CD14-positive monocyte (primary cell): ENCODE measurements at regions not wholly inside any gene's neighbourhood (a gene's known extent, or its start where the extent isn't known, plus 50 kb on each side); places are given as distances from the start of the nearest gene placed in this dataset.

Source experiments
- DNase-seq, 3 donors: peaks; one replicate each; pipeline ENCODE4 v3.0.0-alpha.2; 2011 to 2022
- H2AFZ ChIP-seq: 2 replicates; pipeline ENCODE4 v1.6.0; 2012; ENCODE audit warnings: mild to moderate bottlenecking, low read depth, low read length, inconsistent platforms; ENCODE audit not compliant: insufficient read depth, poor library complexity, severe bottlenecking
- H3K27ac ChIP-seq, 2 donors: 1 replicate in 1 of 2; 2 replicates in 1 of 2; pipeline ENCODE4 v1.5.1; 2012 to 2013; ENCODE audit warnings: low read length in 2 of 2, control low read depth in 1 of 2, inconsistent platforms in 1 of 2, low read depth in 1 of 2, mild to moderate bottlenecking in 1 of 2
- H3K27me3 ChIP-seq, 2 donors: one replicate each; pipeline versions ENCODE4 v1.6.0 to v1.6.1; 2011 to 2013; ENCODE audit warnings: low read length in 2 of 2; ENCODE audit not compliant: control insufficient read depth in 2 of 2, insufficient read depth in 2 of 2
- H3K36me3 ChIP-seq, 2 donors: replicated peaks in 1 of 2; 1 replicate in 1 of 2; 2 replicates in 1 of 2; pipeline versions ENCODE4 v1.5.1 to v1.6.1; 2012 to 2013; ENCODE audit warnings: low read length in 2 of 2, control low read depth in 1 of 2, inconsistent platforms in 1 of 2, mild to moderate bottlenecking in 1 of 2; ENCODE audit not compliant: insufficient read depth in 2 of 2, control insufficient read depth in 1 of 2
- H3K4me1 ChIP-seq, 2 donors: 1 replicate in 1 of 2; 2 replicates in 1 of 2; pipeline versions ENCODE4 v1.5.1 to v1.6.1; 2012 to 2013; ENCODE audit warnings: low read length in 2 of 2, control low read depth in 1 of 2, inconsistent platforms in 1 of 2, mild to moderate bottlenecking in 1 of 2, moderate library complexity in 1 of 2; ENCODE audit not compliant: insufficient read depth in 2 of 2, control insufficient read depth in 1 of 2
- H3K4me2 ChIP-seq: replicated peaks from 2 replicates; pipeline ENCODE3; 2012; ENCODE audit warnings: low read length, moderate library complexity, mild to moderate bottlenecking; ENCODE audit not compliant: poor library complexity, severe bottlenecking; ENCODE audit errors: extremely low read depth
- H3K4me3 ChIP-seq, 3 experiments: fragments of 200-600 bp in 1 of 3; sonication (generic) in 1 of 3; replicated peaks in 1 of 3; 1 replicate in 2 of 3; 2 replicates in 1 of 3; pipeline ENCODE4 v1.5.1; 2011 to 2013; ENCODE audit warnings: low read length in 3 of 3, mild to moderate bottlenecking in 3 of 3, control low read depth in 2 of 3, low read depth in 2 of 3, inconsistent platforms in 1 of 3, moderate library complexity in 1 of 3
- H3K79me2 ChIP-seq: 2 replicates; pipeline ENCODE4 v1.6.0; 2012; ENCODE audit warnings: mild to moderate bottlenecking, control low read depth, inconsistent platforms, low read length, moderate library complexity; ENCODE audit not compliant: insufficient read depth
- H3K9ac ChIP-seq: 2 replicates; pipeline ENCODE4 v1.6.0; 2017; ENCODE audit warnings: low read length, mild to moderate bottlenecking; ENCODE audit not compliant: insufficient read depth, poor library complexity, severe bottlenecking
- H3K9me3 ChIP-seq, 2 donors: replicated peaks in 1 of 2; 1 replicate in 1 of 2; 2 replicates in 1 of 2; pipeline versions ENCODE4 v1.5.1 to v1.6.1; 2012 to 2013; ENCODE audit warnings: low read length in 2 of 2, control low read depth in 1 of 2; ENCODE audit not compliant: control insufficient read depth in 1 of 2, insufficient read depth in 1 of 2
- H4K20me1 ChIP-seq: 2 replicates; pipeline ENCODE4 v1.6.0; 2012; ENCODE audit warnings: mild to moderate bottlenecking, low read length, control low read depth, moderate library complexity; ENCODE audit not compliant: insufficient read depth
- H3K27ac Mint-ChIP-seq, 7 donors: one replicate each; pipeline ENCODE4 v1.8.0; 2020; ENCODE audit warnings: mild to moderate bottlenecking in 7 of 7, mixed read lengths in 7 of 7, moderate library complexity in 6 of 7, inconsistent platforms in 2 of 7
- H3K27me3 Mint-ChIP-seq, 3 donors: one replicate each; pipeline ENCODE4 v1.8.0; 2021 to 2022; ENCODE audit warnings: low read depth in 3 of 3, mild to moderate bottlenecking in 3 of 3, mixed read lengths in 3 of 3, moderate library complexity in 3 of 3, inconsistent platforms in 1 of 3
- H3K36me3 Mint-ChIP-seq, 2 donors: one replicate each; pipeline ENCODE4 v1.8.0; 2020; ENCODE audit warnings: mixed read lengths in 2 of 2, inconsistent platforms in 1 of 2, mild to moderate bottlenecking in 1 of 2
- H3K4me1 Mint-ChIP-seq: one replicate; pipeline ENCODE4 v1.8.0; 2020; ENCODE audit warnings: mild to moderate bottlenecking, mixed read lengths
- H3K4me3 Mint-ChIP-seq, 2 donors: one replicate each; pipeline ENCODE4 v1.8.0; 2020; ENCODE audit warnings: mild to moderate bottlenecking in 2 of 2, mixed read lengths in 2 of 2, moderate library complexity in 1 of 2
- H3K9me3 Mint-ChIP-seq, 7 donors: one replicate each; pipeline ENCODE4 v1.8.0; 2020 to 2022; ENCODE audit warnings: mixed read lengths in 7 of 7, mild to moderate bottlenecking in 6 of 7, moderate library complexity in 6 of 7, inconsistent platforms in 2 of 7
- CTCF ChIP-seq: fragments of 200-600 bp; IDR thresholded peaks from one replicate; pipeline ENCODE4 v1.8.0; 2022; ENCODE audit warnings: antibody characterized with exemption, mild to moderate bottlenecking
- WGBS: methylation state at CpG from one replicate; pipeline ENCODE4 v1.1.5; 2013; ENCODE audit warnings: missing lambda C conversion rate; ENCODE audit not compliant: insufficient coverage; 5-methylcytosine and 5-hydroxymethylcytosine counted together
- intact Hi-C, 2 donors: fragments of 100-400 bp; cut with micrococcal nuclease; formaldehyde crosslinking; loops; one replicate each; pipeline versions ENCODE4 v1.15.0 to v1.15.1; 2023

- H3K4me1 Mint-ChIP-seq: no peaks in the 10 kb centered on the region
- H3K79me2 ChIP-seq: no peaks in the 10 kb centered on the region
- H3K4me3 Mint-ChIP-seq: no peak overlapping the region
- no peak for TF ChIP-seq CTCF
- no peak overlapping the region for H3K4me2 ChIP-seq
- intact Hi-C loops: no loop called here
- no peaks in the 10 kb centered on the region for H3K36me3 ChIP-seq
- no peaks in the 10 kb centered on the region for H4K20me1 ChIP-seq
- no peak for DNase-seq
- no peaks in the 10 kb centered on the region for H3K36me3 Mint-ChIP-seq
- WGBS: no CpG with 5 or more reads among the region's 3 CpGs
- no peaks in the 10 kb centered on the region for H3K27me3 ChIP-seq
- H2AFZ ChIP-seq: no peak overlapping the region
- H3K4me1 ChIP-seq: no peaks in the 10 kb centered on the region
- H3K9me3 ChIP-seq: no peaks in the 10 kb centered on the region
- no peak overlapping the region for H3K4me3 ChIP-seq
- H3K9ac ChIP-seq: no peak overlapping the region
- H3K9me3 Mint-ChIP-seq: peaks cover 0 to 7% (median 0%) of the 10 kb centered on the region in 7 donors
- no peak overlapping the region for H3K27ac Mint-ChIP-seq
- peaks cover 0 to 7% (median 7%) of the 10 kb centered on the region in 3 donors for H3K27me3 Mint-ChIP-seq
- no peak overlapping the region for H3K27ac ChIP-seq
Observed at GRCh38 chr18:35786365-35787042, 186.0 kb upstream of the RMP24 start.

GRCh38 chr18:35789543-35789942 is 182.9 kb upstream of the RMP24 start:
- H3K4me2 ChIP-seq: no peak overlapping the region
- H2AFZ ChIP-seq: no peak overlapping the region
- H3K36me3 Mint-ChIP-seq: no peaks in the 10 kb centered on the region
- peaks cover 0 to 7% (median 0%) of the 10 kb centered on the region in 7 donors for H3K9me3 Mint-ChIP-seq
- WGBS: 89% methylated on average over 1 of the region's 2 CpGs
- no peaks in the 10 kb centered on the region for H3K36me3 ChIP-seq
- H3K79me2 ChIP-seq: no peaks in the 10 kb centered on the region
- H3K27me3 ChIP-seq: no peaks in the 10 kb centered on the region
- H3K4me1 Mint-ChIP-seq: no peaks in the 10 kb centered on the region
- DNase-seq: no peak
- H3K27ac Mint-ChIP-seq: no peak overlapping the region
- peaks cover 4 to 10% (median 4%) of the 10 kb centered on the region in 3 donors for H3K27me3 Mint-ChIP-seq
- intact Hi-C loops: no loop called here
- TF ChIP-seq CTCF: no peak
- H3K27ac ChIP-seq: no peak overlapping the region
- H3K4me3 ChIP-seq: no peak overlapping the region
- no peak overlapping the region for H3K9ac ChIP-seq
- no peak overlapping the region for H3K4me3 Mint-ChIP-seq
- H3K9me3 ChIP-seq: no peaks in the 10 kb centered on the region
- no peaks in the 10 kb centered on the region for H4K20me1 ChIP-seq
- no peaks in the 10 kb centered on the region for H3K4me1 ChIP-seq
